SKM-1 treated with dmso at 0.1 percent for 144 hours (cell line): ENCODE measurements at regions not wholly inside any gene's neighbourhood (a gene's known extent, or its start where the extent isn't known, plus 50 kb on each side); places are given as distances from the start of the nearest gene placed in this dataset.

Experiments used
- DNase-seq: peaks from one replicate; lab custom pipeline; 2025; ENCODE audit not compliant: unreplicated experiment; lab: John Stamatoyannopoulos, UW

- no peak for DNase-seq
These were observed 90.1 kb upstream of the PIK3CG start for GRCh38 chr7:106774768-106775551.

- DNase-seq: no peak
These were observed 89.5 kb upstream of the PIK3CG start for GRCh38 chr7:106775552-106775936.

- DNase-seq: no peak
These were observed 89.0 kb upstream of the PIK3CG start for GRCh38 chr7:106775975-106776607.

- no peak for DNase-seq
These were observed 88.3 kb upstream of the PIK3CG start for GRCh38 chr7:106776618-106777347.

- DNase-seq: no peak
These were observed 87.3 kb upstream of the PIK3CG start for GRCh38 chr7:106777674-106778299.

GRCh38 chr7:106778656-106779250, 86.3 kb upstream of the PIK3CG start:
- no peak for DNase-seq

- DNase-seq: no peak
These were observed 85.2 kb upstream of the PIK3CG start for GRCh38 chr7:106779877-106780276.

GRCh38 chr7:106781007-106781406, 84.1 kb upstream of the PIK3CG start:
- DNase-seq: no peak

- DNase-seq: no peak
These were observed 83.1 kb upstream of the PIK3CG start for GRCh38 chr7:106781828-106782544.

- DNase-seq: no peak
These were observed 81.8 kb upstream of the PIK3CG start for GRCh38 chr7:106783286-106783685.

GRCh38 chr7:106788637-106789036, 76.4 kb upstream of the PIK3CG start:
- no peak for DNase-seq

- DNase-seq: no peak
These were observed 73.6 kb upstream of the PIK3CG start for GRCh38 chr7:106791526-106791925.

GRCh38 chr7:106792233-106792926, 72.7 kb upstream of the PIK3CG start:
- no peak for DNase-seq

GRCh38 chr7:106793015-106793975, 71.8 kb upstream of the PIK3CG start:
- no peak for DNase-seq

GRCh38 chr7:106794276-106795083, 70.6 kb upstream of the PIK3CG start:
- DNase-seq: no peak

- DNase-seq: no peak
These were observed 69.8 kb upstream of the PIK3CG start for GRCh38 chr7:106795084-106795876.

GRCh38 chr7:106795877-106796231, 69.2 kb upstream of the PIK3CG start:
- DNase-seq: no peak
